GM06990 (cell line): ENCODE measurements at regions not wholly inside any gene's neighbourhood (a gene's known extent, or its start where the extent isn't known, plus 50 kb on each side); places are given as distances from the start of the nearest gene placed in this dataset.

Experiments used
- DNase-seq: peaks from one replicate; pipeline ENCODE4 v3.0.0-alpha.2; 2011; ENCODE audit not compliant: insufficient read length; ENCODE audit errors: extremely low read depth
- H3K27me3 ChIP-seq: replicated peaks from 2 replicates; pipeline ENCODE4 v1.6.0; 2011; ENCODE audit warnings: low read length; ENCODE audit not compliant: control insufficient read depth, insufficient read depth
- H3K36me3 ChIP-seq: 2 replicates; pipeline ENCODE4 v1.5.1; 2011; ENCODE audit warnings: low read length; ENCODE audit not compliant: control insufficient read depth, insufficient read depth
- H3K4me3 ChIP-seq: replicated peaks from 2 replicates; pipeline ENCODE4 v1.5.1; 2011; ENCODE audit warnings: low read depth, mild to moderate bottlenecking, control low read depth, low read length
- CTCF ChIP-seq: IDR thresholded peaks from 2 replicates; pipeline ENCODE4 v1.5.1; 2011; ENCODE audit warnings: low read length, control low read depth, mild to moderate bottlenecking, inconsistent platforms; ENCODE audit not compliant: insufficient read depth, poor library complexity, severe bottlenecking

- Histone ChIP-seq H3K27me3 (no peaks in the 10 kb centered on the region), H3K36me3 (no peaks in the 10 kb centered on the region), H3K4me3 (no peak overlapping the region)
- no peak for TF ChIP-seq CTCF
- no peak for DNase-seq
Measured at GRCh38 chr4:135177321-135177720, 975.7 kb upstream of the PABPC4L start.

GRCh38 chr4:135166661-135167060 lies 965.1 kb upstream of the PABPC4L start:
- no peaks in the 10 kb centered on the region for H3K36me3 ChIP-seq
- no peaks in the 10 kb centered on the region for H3K27me3 ChIP-seq
- H3K4me3 ChIP-seq, result no peak overlapping the region
- DNase-seq, result no peak
- TF ChIP-seq CTCF, result no peak

- Histone ChIP-seq H3K4me3 (no peak overlapping the region), H3K27me3 (no peaks in the 10 kb centered on the region), H3K36me3 (no peaks in the 10 kb centered on the region)
- DNase-seq, result no peak
- TF ChIP-seq CTCF, result no peak
Measured at GRCh38 chr4:135164601-135165000, 963.0 kb upstream of the PABPC4L start.

- Histone ChIP-seq H3K27me3 (no peaks in the 10 kb centered on the region), H3K4me3 (no peak overlapping the region), H3K36me3 (no peaks in the 10 kb centered on the region)
- TF ChIP-seq CTCF, result no peak
- no peak for DNase-seq
Measured at GRCh38 chr4:135144498-135144897, 942.9 kb upstream of the PABPC4L start.

- no peak for TF ChIP-seq CTCF
Measured at GRCh38 chr4:135124196-135124595, 922.6 kb upstream of the PABPC4L start.

GRCh38 chr4:135123632-135124031 lies 922.0 kb upstream of the PABPC4L start:
- no peak for DNase-seq
- no peak overlapping the region for H3K4me3 ChIP-seq
- no peaks in the 10 kb centered on the region for H3K36me3 ChIP-seq
- H3K27me3 ChIP-seq, result no peaks in the 10 kb centered on the region
- no peak for TF ChIP-seq CTCF

More at GRCh38 chr4:135124196-135124595, 922.6 kb upstream of the PABPC4L start:
- no peak for DNase-seq
- Histone ChIP-seq H3K27me3 (no peaks in the 10 kb centered on the region), H3K4me3 (no peak overlapping the region), H3K36me3 (no peaks in the 10 kb centered on the region)
